HG02610 (cell line): ENCODE measurements at regions not wholly inside any gene's neighbourhood (a gene's known extent, or its start where the extent isn't known, plus 50 kb on each side); places are given as distances from the start of the nearest gene placed in this dataset.

Experiments
- ATAC-seq: cut with Tn5 transposase; IDR thresholded peaks from one replicate; pipeline ENCODE4 v1.9.1; 2021; ENCODE audit warnings: mild to moderate bottlenecking, moderate library complexity; ENCODE audit not compliant: unreplicated experiment

DNA sequence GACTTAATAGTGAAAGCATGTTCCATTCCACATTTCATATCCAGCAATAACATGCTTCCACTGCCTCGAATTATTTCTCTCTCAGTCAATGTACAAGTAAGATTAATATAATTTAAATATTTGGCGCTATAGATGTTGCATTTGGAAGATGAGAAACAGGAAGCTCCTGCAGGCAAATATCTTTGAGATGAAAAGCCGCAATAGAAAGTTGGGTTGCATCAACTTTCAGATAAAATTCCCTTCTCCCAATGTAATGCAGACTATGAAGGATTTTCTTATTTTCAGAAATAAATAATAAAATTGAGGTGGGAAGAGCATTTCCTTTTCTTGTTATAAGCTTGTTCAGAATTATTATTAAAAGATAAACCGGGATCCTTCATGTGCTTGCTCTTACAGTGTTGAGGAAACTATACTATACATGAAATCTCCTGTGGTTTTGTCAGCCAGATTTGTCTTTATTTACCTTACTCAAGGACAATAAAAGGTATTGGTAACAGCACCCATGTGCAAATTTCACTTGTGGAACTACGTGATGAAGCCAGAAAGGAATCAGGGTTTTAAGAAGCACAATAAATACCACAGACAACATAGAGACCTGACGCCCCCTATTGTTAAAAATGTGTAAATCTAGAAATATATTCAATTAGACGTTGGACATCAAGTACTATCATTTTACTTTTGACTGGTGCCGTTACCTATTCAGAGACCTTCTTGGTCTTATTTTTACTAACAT lies 307.0 kb downstream of the ARPP21 start:
- ATAC-seq: no peak

GRCh38 chr3:35946854-35947515 lies 307.7 kb downstream of the ARPP21 start:
- no peak for ATAC-seq

- ATAC-seq: no peak
Observed at GRCh38 chr3:35950021-35950420, 310.7 kb downstream of the ARPP21 start.

DNA sequence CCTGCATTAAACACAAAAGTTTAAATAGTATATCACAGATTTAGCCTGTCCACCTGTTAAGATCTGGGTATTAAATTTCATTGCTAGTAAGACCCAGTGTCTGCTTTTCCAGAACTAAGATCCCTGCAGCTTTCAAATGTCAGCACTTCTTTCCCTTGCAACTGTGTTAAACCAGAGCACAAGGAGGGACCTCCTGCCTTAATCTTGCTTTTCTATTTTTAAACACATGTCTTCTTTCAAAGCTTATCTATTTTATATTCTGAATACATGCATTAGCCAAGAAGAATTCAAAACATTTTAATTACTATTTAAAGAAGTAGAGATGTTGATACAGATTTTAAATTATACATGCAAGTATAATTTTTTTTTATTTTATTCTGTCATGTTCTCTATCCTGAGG lies 315.1 kb downstream of the ARPP21 start:
- no peak for ATAC-seq

DNA sequence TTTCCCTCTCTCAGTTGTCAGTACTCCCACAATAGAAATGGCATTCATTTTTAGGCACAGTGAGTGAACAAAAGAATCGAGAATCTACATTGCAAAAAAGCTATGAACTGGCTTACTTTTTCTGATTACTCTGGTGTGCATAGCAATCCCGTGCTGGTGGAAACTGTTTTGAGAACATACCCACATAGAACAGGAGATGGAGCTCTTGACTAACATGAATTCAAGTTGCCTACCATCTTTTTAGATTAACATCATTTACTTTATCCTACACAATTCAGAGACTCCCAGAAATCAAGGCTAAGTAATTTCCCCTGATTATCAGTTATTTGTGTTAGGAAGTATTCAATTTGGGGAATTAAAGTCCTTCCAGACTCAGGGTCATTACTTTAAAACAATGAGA lies 326.6 kb downstream of the ARPP21 start:
- ATAC-seq: no peak

DNA sequence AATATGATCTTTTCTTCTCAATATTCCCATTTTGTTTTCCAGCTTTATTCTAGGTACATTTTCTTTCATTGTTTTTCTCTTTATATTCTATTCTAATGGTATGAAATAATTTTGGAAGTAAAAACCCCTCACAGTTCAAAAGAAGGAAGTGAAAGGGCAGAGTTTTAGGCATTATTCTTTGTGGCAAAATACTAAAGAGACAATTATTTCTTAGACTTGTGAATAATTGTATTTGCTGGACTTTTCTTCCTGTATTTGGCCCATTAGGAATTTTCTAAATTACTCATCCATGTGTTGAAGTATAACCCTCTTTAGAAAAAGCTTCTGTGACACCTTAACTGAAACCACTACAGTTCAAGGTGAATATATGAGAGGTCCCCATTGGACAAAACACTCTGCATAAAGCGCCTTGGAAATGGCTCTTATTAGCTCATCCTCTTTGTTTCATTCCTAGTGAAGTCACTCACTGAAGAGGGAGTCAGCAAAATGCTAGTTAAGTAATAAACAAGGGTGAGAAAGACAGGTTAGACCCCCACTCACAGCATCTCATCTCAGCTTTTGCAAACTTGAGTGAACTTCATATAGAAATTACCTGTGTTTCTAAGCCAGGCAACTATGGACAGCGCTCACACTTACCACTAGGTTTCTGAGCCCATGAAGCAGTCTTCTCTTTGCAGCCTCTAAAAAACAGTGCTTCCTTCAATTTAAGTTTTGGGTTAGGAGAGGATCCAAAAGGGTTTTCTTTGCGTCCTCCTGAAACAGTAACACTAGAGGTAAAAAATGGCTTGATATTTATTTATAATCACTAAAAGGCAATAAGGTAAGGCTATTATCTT lies 327.5 kb downstream of the ARPP21 start:
- no peak for ATAC-seq

DNA sequence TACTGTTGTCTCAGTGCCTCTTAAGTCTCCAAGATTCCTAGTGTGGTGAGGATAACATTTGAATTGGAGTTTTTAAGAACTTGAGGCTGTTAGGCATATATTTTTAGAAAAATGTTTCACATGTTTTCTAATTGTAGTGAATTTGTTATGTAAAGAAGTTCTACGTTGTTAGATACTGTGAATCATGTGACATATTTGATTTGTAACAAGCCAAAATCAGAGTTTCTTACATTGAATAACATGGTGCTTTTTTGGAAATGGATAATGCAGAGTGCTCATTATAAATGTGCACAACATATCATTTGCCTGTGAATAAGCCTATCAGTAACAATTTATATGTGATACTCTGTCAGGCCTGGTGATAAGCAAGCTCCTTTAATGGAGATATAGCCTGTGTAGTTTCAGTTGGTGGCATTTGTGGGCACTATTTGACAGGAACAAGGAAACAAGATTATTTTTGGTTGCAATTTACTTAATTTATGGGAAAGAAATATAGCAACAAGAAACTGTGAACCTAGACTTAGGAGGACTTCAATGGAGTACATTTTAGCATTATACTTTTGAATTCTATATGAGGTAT lies 328.8 kb downstream of the ARPP21 start:
- no peak for ATAC-seq

- no peak for ATAC-seq
Observed at GRCh38 chr3:35969406-35969805, 330.1 kb downstream of the ARPP21 start.

- no peak for ATAC-seq
Observed at GRCh38 chr3:35970793-35971192, 331.5 kb downstream of the ARPP21 start.

DNA sequence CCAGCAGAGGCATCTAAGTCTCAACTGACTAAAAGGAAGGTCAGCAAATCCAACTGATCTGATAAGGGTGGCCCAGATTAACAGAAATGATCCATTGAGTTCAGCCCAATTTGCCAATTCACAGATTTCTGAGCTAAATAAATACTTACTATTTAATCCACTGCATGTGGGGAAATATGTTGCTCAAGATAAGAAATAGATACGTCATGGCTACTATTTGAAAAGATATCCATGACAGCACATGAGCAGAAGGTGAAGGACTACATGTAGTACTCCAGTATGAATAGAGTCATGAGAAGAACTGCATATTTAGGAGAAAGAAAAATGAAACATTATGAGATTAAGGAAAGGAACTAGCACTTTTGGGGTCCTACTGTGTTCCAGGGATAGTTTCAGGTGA lies 332.4 kb downstream of the ARPP21 start:
- no peak for ATAC-seq

- no peak for ATAC-seq
Observed at GRCh38 chr3:35974872-35975271, 335.5 kb downstream of the ARPP21 start.

- no peak for ATAC-seq
Observed at GRCh38 chr3:35986161-35986560, 346.8 kb downstream of the ARPP21 start.

DNA sequence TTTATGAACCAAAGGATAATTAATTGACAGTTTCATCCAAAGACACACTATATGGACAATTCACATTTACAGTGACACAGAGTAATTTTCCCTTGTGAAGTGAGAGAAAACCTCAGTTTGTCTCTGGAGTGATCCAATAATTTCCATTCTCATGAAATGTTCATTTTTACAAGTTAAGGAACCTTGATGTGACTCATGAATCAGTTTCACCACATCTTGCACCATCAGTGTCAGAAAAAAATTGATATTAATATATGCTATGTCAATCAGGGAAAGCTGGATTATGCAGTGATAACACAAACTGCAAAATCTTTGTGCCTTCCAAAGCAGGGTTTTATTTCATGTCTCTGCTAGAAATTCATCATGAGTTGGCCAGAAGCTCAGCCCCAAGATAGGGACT lies 348.1 kb downstream of the ARPP21 start:
- ATAC-seq: no peak

GRCh38 chr3:35992041-35992440 lies 352.7 kb downstream of the ARPP21 start:
- no peak for ATAC-seq

- no peak for ATAC-seq
Observed at GRCh38 chr3:36011791-36012190, 368.5 kb upstream of the STAC start.

- ATAC-seq: no peak
Observed at GRCh38 chr3:36013425-36013824, 366.9 kb upstream of the STAC start.

GRCh38 chr3:36025232-36025631 lies 355.1 kb upstream of the STAC start:
- no peak for ATAC-seq

- ATAC-seq: no peak
Observed at GRCh38 chr3:36032180-36033047, 347.9 kb upstream of the STAC start.

DNA sequence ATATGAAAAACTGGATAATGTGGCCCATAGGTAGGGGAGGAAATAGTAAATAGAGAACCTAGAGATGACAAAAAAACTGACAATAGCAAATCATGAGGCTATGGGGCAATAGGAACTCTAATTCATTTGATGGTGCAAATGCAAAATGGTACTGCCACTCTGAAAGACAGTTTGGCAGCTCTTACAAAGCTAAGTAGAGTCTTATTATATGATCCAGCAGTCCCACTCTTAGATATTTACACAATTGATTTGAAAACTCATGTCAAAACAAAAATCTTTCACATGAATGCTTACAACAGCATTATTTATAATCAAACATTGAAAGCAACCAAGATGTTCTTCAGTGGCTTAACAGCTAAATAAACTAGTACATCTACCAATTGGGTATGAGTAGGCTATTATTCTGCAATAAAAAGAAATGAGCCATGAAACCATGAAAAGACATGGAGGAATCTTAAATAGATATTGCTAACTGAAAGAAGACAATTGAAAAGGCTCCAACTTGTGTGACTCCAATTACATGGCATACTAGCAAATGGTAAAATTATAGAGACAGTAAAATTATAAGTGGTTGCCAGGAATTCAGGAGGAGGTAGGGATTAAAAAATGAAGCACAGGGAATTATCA lies 321.8 kb upstream of the STAC start:
- ATAC-seq: no peak

- ATAC-seq: no peak
Observed at GRCh38 chr3:36060950-36061349, 319.4 kb upstream of the STAC start.
